GM21576 (cell line): ENCODE measurements at regions not wholly inside any gene's neighbourhood (a gene's known extent, or its start where the extent isn't known, plus 50 kb on each side); places are given as distances from the start of the nearest gene placed in this dataset.

Experiments
- ATAC-seq: cut with Tn5 transposase; IDR thresholded peaks from one replicate; pipeline ENCODE4 v1.9.1; 2021; ENCODE audit warnings: mild to moderate bottlenecking, moderate library complexity; ENCODE audit not compliant: unreplicated experiment

DNA sequence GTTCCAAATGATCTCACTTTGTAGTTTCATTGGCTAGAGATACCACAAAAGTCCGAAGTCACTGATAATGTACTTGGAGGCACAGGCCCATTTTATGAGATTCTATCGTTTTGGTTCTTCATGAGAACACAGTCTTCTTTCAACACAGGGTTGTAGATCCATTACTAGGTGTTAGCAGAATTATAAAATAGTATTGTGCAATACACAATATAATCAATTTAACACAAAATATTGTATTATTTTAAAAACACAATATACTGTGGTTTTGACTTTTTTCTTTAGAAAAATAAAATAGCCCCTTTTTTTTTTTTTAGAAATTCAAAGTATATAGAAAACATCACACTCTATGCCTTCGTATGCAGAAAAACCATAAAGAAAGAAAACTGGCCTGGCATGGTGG lies 138.6 kb upstream of the TSC22D2 start:
- ATAC-seq, result no peak

GRCh38 chr3:150268426-150269391 lies 139.4 kb upstream of the TSC22D2 start:
- ATAC-seq, result no peak

GRCh38 chr3:150267288-150267687 lies 140.8 kb upstream of the TSC22D2 start:
- ATAC-seq, result no peak

- no peak for ATAC-seq
Measured at GRCh38 chr3:150265305-150265704, 142.8 kb upstream of the TSC22D2 start.

GRCh38 chr3:150264561-150265279 lies 143.4 kb upstream of the TSC22D2 start:
- ATAC-seq, result no peak

- no peak for ATAC-seq
Measured at GRCh38 chr3:150261958-150262357, 146.1 kb upstream of the TSC22D2 start.

DNA sequence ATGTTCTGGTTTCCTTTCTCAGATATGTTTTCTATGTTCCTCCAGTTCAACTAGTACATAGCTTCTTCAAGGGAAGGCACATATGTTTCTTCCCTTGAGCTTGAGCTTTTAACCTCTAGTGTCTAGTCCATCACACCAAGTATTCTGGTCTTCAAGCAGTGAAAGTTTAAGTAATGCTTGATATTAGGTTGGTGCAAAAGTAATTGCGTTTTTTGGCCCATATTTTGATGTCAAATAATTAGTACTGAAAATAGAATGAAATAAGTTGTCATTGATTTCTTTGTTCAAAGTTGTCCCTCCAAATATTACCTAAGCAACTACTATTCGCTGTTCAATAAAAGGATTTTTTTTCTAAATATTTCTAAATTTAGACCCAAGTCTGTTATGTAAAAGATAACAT lies 146.7 kb upstream of the TSC22D2 start:
- ATAC-seq, result no peak

DNA sequence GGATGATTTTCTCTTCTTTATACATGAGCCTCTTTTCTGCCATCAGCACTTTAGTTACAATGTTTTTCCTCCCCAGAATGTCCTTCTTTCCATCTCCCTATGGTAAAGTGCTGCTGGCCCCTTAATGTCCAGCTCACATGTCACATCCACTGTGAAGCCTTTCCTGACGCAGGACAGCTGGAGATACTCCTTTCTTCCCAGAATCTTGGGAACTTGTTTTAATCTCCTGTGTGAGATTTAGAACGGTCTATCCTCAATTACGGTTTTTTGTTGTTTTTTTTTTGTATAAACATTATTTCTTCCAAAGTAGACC lies 147.7 kb upstream of the TSC22D2 start:
- ATAC-seq, result no peak

GRCh38 chr3:150259526-150260397 lies 148.3 kb upstream of the TSC22D2 start:
- ATAC-seq, result no peak

- no peak for ATAC-seq
Measured at GRCh38 chr3:150256782-150257181, 151.3 kb upstream of the TSC22D2 start.

GRCh38 chr3:150256318-150256717 lies 151.8 kb upstream of the TSC22D2 start:
- ATAC-seq, result no peak

DNA sequence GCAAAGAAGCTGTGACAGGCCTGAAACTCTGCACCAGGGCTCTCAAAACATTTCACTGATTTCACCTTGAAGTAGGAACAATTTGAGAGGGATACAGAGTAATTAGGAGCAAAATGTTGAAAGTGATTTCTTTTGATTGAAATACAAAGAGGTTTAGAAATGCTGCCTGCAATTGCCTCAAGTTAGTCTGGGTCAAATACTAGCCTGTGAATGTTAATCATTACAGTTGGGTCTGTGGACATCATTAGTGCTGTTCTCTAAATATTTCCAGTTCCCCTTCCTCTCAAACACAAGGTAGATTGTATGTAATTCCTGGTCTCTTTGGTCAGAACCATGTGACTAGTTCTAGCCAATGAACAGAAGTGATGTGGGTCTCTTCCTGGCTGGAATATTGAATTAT lies 152.3 kb upstream of the TSC22D2 start:
- ATAC-seq, result no peak

GRCh38 chr3:150255413-150255812 lies 152.7 kb upstream of the TSC22D2 start:
- no peak for ATAC-seq

DNA sequence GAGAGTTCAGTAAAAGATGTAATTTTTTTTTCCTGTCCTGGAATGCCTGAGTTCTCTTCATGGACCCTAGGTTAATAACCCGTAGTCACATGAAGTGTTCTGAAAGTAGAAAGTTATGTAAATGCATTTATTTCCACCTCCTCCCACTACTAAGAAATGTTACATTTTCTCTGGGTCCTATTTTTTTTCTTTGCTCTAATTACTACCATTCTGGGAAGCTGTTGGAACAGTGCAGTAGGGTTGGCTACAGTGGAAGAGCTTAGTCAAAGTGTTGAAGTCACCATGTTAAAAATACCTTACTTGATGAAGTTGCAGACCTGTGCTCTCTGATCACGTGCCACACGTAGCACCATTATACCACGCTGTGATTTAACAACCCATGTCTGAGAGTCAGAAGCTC lies 153.8 kb upstream of the TSC22D2 start:
- ATAC-seq, result no peak

DNA sequence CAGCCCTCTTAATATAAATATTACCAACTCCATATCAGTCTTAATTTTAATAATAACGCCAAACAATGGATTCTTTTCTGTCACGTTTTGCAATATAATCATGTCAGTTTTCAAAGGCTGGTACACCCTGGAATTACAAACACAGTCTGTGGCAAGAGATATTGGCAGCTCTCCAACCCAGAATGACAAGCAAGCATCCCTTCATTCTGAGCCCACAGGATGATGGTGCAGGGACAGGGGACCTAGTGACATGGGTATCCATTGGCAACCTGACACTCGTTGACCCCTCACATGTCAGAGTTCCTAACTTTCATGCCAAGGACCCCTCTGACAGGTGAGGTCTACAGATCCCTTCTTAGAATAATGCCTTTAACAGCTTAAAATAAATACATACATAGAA lies 154.5 kb upstream of the TSC22D2 start:
- ATAC-seq, result no peak

DNA sequence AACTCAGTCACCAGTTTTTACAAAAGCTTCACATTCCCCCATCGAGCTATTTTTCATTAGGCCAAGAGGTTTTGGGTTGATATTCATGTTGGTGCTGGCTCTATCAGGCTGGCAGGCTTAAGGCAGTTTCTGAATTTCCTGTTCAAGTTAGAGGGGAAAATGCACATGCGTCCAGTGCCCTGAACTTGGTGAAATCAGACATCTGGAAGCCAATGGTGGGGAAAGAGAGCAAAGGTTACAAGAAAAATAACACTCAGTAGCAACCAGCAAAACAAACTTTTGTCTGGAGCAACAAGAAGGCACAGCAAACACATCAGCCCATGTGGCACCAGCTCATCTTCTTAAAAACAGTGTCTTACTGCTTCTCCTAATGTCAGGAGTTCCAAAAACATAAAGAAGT lies 155.6 kb upstream of the TSC22D2 start:
- ATAC-seq, result no peak

- ATAC-seq, result no peak
Measured at GRCh38 chr3:150251187-150252062, 156.7 kb upstream of the TSC22D2 start.

GRCh38 chr3:150249779-150250470 lies 158.2 kb upstream of the TSC22D2 start:
- no peak for ATAC-seq

GRCh38 chr3:150248888-150249681 lies 159.0 kb upstream of the TSC22D2 start:
- no peak for ATAC-seq
